GM10266 (cell line): ENCODE measurements at regions not wholly inside any gene's neighbourhood (a gene's known extent, or its start where the extent isn't known, plus 50 kb on each side); places are given as distances from the start of the nearest gene placed in this dataset.

Source experiments
- DNase-seq: peaks from one replicate; pipeline ENCODE4 v3.0.0; 2012; ENCODE audit errors: extremely low spot score
- TF ChIP-seq, protein P1 (sequence below): IDR thresholded peaks from 2 replicates; pipeline ENCODE4 v1.5.1; 2012; ENCODE audit warnings: mild to moderate bottlenecking, low read depth; ENCODE audit not compliant: control insufficient read depth, insufficient read depth; ENCODE audit errors: missing control alignments

DNA sequence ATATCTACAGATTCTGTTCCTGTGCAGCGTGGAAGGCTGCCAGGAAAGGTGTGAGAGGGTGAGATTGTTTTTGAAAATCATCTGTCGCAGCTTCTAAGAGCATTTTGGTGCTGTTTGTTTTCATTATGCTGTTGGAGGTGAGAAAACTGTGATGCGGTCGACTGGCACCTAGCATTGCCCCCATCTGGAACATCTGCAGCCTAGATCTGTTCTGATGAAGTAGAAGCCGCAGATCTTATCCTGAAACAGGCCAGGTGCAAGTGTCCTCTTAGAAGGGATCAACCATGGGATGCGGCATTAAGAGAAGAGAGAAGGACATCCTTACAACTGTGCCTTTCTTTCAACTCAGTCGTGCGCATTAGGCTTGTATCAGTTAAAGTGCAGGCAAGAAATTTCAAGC is 167.3 kb downstream of the CDH26 start:
- no peak for DNase-seq
- TF ChIP-seq, protein P1, sequence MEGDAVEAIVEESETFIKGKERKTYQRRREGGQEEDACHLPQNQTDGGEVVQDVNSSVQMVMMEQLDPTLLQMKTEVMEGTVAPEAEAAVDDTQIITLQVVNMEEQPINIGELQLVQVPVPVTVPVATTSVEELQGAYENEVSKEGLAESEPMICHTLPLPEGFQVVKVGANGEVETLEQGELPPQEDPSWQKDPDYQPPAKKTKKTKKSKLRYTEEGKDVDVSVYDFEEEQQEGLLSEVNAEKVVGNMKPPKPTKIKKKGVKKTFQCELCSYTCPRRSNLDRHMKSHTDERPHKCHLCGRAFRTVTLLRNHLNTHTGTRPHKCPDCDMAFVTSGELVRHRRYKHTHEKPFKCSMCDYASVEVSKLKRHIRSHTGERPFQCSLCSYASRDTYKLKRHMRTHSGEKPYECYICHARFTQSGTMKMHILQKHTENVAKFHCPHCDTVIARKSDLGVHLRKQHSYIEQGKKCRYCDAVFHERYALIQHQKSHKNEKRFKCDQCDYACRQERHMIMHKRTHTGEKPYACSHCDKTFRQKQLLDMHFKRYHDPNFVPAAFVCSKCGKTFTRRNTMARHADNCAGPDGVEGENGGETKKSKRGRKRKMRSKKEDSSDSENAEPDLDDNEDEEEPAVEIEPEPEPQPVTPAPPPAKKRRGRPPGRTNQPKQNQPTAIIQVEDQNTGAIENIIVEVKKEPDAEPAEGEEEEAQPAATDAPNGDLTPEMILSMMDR: no peak

DNA sequence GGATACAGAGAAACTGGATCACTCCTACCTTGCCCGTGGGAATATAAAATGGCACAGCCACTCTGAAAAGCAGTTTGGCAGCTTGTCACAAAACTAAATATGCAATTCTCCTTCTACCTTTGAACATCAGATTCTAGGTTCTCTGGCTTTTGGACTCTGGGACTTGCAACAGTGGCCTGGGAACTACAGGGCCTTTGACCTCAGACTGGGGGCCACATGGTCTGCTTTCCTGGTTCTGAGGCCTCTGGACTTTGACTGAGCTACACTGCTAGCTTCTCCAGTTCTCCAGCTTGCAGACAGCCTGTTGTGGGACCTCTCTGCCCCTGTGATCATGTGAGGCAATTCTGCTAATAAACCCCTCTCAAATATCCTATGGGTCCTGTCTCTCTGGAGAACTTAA is 168.8 kb downstream of the CDH26 start:
- TF ChIP-seq, protein P1: no peak
- no peak for DNase-seq

DNA sequence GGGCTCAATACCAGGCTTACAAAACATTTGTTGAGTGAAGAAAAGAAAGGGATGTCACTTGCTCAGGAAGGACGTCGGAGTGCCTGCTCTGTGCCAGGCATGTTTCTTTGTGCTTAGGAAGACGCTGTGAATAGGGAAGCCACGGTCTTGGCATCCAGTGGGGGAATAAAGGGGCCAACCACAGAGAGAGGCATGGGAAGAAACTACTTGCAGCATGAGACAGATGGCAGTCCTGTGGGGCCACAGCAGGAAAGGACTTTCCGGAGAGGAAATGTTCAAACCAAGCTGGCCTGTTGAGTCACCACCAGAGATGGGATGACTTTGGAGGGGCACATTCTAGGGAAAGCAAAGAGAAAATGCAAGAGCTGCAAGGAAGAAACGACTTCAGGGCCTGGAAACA is 173.2 kb downstream of the CDH26 start:
- DNase-seq: no peak
- TF ChIP-seq, protein P1: no peak

DNA sequence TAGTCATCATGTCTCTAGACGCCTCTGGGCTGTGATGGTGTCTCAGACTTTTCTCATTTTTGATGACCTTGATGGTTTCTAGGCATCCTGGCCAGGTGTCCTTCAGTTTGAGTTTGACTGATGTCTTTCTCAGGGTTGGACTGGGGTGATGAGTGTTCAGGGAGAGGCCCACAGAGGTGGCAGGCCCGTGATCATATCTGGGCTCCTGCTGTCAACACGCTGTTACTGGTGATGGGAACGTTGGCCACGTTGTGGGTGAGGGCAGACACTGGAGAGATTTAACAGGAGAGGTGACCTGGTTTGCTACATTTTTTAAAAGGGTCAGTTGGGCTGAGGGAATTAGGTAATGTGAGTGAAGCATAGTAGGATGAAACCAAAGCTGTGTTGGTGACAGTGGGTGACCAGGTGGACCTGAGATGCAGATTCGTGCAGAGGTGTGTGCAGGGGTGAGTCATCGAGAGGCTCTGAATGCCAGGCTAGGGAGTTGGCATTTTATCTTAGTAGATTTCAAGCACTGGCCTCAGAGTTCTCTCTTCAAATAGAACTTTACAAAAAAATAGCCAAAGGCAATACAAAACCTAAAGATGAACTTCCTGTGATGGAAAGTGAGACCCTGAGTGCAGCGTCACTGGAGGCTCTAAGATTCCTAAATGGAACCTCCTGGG is 174.1 kb downstream of the CDH26 start:
- DNase-seq: no peak
- TF ChIP-seq, protein P1: no peak

DNA sequence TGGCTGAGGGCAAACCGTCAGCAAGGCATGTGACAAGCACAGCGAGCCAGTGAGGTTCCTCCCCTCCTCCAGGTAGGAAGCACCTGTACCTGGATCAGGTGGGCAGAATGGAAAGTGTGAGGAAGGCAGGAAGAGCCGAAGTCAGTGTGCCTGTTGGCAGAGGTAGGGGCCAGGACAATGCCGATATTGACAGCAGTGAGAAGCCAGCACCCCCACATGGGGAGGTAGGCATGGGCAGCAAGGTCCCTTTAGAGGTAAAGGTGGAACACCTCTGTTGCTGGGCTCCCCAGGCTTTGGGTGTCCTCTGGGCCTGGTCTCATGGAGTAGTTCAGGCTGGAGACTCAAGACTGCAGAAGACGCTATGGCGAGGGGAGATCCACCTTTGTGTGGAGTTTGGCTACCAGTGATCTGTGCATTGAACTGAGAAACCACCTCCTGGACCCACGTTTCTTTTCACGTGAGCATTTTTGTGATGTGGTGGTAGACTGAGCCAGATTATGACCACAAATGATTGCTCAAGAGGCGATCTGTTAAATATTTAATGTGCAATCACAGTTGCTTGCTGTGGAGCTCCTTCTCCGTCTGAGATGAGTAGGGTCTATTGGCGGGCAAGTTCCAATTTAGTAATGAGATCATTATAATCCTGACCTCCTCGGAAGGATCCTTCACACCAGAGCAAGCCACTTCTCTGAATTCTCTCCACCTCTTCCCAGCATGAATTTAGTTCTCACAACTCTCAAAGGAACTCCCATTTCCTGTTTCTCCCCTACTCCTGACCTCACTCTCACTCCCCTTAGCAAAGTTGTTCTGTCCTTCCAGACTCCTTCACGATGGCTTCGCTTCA is 174.8 kb downstream of the CDH26 start:
- TF ChIP-seq, protein P1: no peak
- no peak for DNase-seq

DNA sequence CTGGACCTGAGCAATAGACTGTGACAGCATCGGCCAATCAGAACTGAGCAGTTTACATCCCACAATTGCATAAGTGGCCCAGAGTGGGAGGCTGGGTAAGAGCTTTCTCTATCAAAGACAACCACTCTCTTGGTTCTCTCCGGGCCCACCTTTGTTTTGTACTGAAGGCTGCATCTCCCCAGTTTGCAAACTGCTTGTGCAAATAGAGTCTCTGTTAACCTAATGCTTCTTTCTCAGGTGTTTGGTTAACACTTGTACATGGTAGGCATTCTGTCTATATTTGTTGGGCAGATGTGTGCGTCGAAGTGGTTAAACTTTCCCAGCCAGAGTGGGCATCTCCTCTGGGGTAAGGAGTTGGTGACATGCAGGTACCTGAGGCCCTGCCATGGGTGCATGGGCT is 177.1 kb downstream of the CDH26 start:
- no peak for DNase-seq
- TF ChIP-seq, protein P1: no peak
